Trophoblast cell (in vitro differentiated cells and primary cell): ENCODE measurements at regions not wholly inside any gene's neighbourhood (a gene's known extent, or its start where the extent isn't known, plus 50 kb on each side); places are given as distances from the start of the nearest gene placed in this dataset.
"Not testable (repeated sequence)": the region's sequence is repeated elsewhere in the genome, so short reads cannot be mapped to it uniquely, and the experiment has no call there.

Experiments
- DNase-seq, 2 donors: peaks; one replicate each; pipeline ENCODE4 v3.0.0-alpha.2; 2016
- H2AFZ ChIP-seq: 2 replicates; pipeline ENCODE4 v1.6.1; 2013; ENCODE audit warnings: low read length, moderate library complexity, mild to moderate bottlenecking; ENCODE audit not compliant: insufficient read depth, poor library complexity
- H2AK5ac ChIP-seq: 2 replicates; pipeline ENCODE4 v1.6.1; 2013; ENCODE audit warnings: mild to moderate bottlenecking, low read length
- H2BK120ac ChIP-seq: 2 replicates; pipeline ENCODE4 v1.6.1; 2013; ENCODE audit warnings: low read length, mild to moderate bottlenecking, moderate library complexity; ENCODE audit not compliant: insufficient read depth, poor library complexity
- H2BK12ac ChIP-seq: 2 replicates; pipeline ENCODE4 v1.6.1; 2013; ENCODE audit warnings: mild to moderate bottlenecking, low read length, moderate library complexity
- H2BK5ac ChIP-seq: 2 replicates; pipeline ENCODE4 v1.6.1; 2013; ENCODE audit warnings: low read length, low read depth, moderate library complexity, mild to moderate bottlenecking; ENCODE audit not compliant: poor library complexity
- H3K14ac ChIP-seq: 2 replicates; pipeline ENCODE4 v1.6.1; 2013; ENCODE audit warnings: mild to moderate bottlenecking, low read length
- H3K18ac ChIP-seq: 2 replicates; pipeline ENCODE4 v1.6.1; 2013; ENCODE audit warnings: mild to moderate bottlenecking, low read length
- H3K23ac ChIP-seq: 2 replicates; pipeline ENCODE4 v1.6.1; 2013; ENCODE audit warnings: low read length
- H3K27ac ChIP-seq: 2 replicates; pipeline ENCODE4 v1.5.1; 2013; ENCODE audit warnings: low read depth, mild to moderate bottlenecking, inconsistent platforms, low read length, moderate library complexity
- H3K27me3 ChIP-seq: 2 replicates; pipeline ENCODE4 v1.6.1; 2013; ENCODE audit warnings: inconsistent platforms, mild to moderate bottlenecking, low read length, moderate library complexity; ENCODE audit not compliant: insufficient read depth
- H3K36me3 ChIP-seq, 2 experiments: 1 replicate in 1 of 2; 2 replicates in 1 of 2; pipeline ENCODE4 v1.6.1; 2013; ENCODE audit warnings: low read length in 2 of 2, mild to moderate bottlenecking in 2 of 2, moderate library complexity in 1 of 2; ENCODE audit not compliant: insufficient read depth in 2 of 2, control insufficient read depth in 1 of 2
- H3K4ac ChIP-seq: 2 replicates; pipeline ENCODE4 v1.6.1; 2013; ENCODE audit warnings: low read depth, mild to moderate bottlenecking, low read length, moderate library complexity
- H3K4me1 ChIP-seq, 2 experiments: 1 replicate in 1 of 2; 2 replicates in 1 of 2; pipeline ENCODE4 v1.6.1; 2013; ENCODE audit warnings: low read length in 2 of 2, mild to moderate bottlenecking in 2 of 2, moderate library complexity in 1 of 2; ENCODE audit not compliant: insufficient read depth in 2 of 2, control insufficient read depth in 1 of 2
- H3K4me2 ChIP-seq: 2 replicates; pipeline ENCODE4 v1.6.1; 2013; ENCODE audit warnings: inconsistent platforms, mild to moderate bottlenecking, low read length, moderate library complexity
- H3K4me3 ChIP-seq: 2 replicates; pipeline ENCODE4 v1.5.1; 2013; ENCODE audit warnings: mild to moderate bottlenecking, low read depth, low read length, inconsistent platforms
- H3K79me1 ChIP-seq: one replicate; pipeline ENCODE4 v1.6.1; 2013; ENCODE audit warnings: low read length
- H3K79me2 ChIP-seq: 2 replicates; pipeline ENCODE4 v1.6.1; 2013; ENCODE audit warnings: low read length, mild to moderate bottlenecking; ENCODE audit not compliant: control insufficient read depth, insufficient read depth, poor library complexity
- H3K9ac ChIP-seq: 2 replicates; pipeline ENCODE4 v1.6.1; 2013; ENCODE audit warnings: mild to moderate bottlenecking, low read length
- H3K9me3 ChIP-seq: 2 replicates; pipeline ENCODE4 v1.6.1; 2013; ENCODE audit warnings: low read depth, mild to moderate bottlenecking, control low read depth, inconsistent platforms, low read length; ENCODE audit not compliant: insufficient read depth
- H4K12ac ChIP-seq: 2 replicates; pipeline ENCODE4 v1.6.1; 2013; ENCODE audit warnings: low read depth, mild to moderate bottlenecking, low read length, moderate library complexity
- H4K8ac ChIP-seq: 2 replicates; pipeline ENCODE4 v1.6.1; 2013; ENCODE audit warnings: low read depth, mild to moderate bottlenecking, low read length, moderate library complexity
- H4K91ac ChIP-seq: one replicate; pipeline ENCODE4 v1.6.1; 2013; ENCODE audit warnings: low read depth, mild to moderate bottlenecking, low read length, moderate library complexity
- WGBS: extraction: QIAGEN DNeasy Blood & Tissue Kit; methylation state at CpG from one replicate; pipeline ENCODE4 v1.1.7; 2013; ENCODE audit warnings: missing lambda C conversion rate; ENCODE audit not compliant: insufficient read length, insufficient coverage; ENCODE audit errors: extremely low coverage; 5-methylcytosine and 5-hydroxymethylcytosine counted together

DNA sequence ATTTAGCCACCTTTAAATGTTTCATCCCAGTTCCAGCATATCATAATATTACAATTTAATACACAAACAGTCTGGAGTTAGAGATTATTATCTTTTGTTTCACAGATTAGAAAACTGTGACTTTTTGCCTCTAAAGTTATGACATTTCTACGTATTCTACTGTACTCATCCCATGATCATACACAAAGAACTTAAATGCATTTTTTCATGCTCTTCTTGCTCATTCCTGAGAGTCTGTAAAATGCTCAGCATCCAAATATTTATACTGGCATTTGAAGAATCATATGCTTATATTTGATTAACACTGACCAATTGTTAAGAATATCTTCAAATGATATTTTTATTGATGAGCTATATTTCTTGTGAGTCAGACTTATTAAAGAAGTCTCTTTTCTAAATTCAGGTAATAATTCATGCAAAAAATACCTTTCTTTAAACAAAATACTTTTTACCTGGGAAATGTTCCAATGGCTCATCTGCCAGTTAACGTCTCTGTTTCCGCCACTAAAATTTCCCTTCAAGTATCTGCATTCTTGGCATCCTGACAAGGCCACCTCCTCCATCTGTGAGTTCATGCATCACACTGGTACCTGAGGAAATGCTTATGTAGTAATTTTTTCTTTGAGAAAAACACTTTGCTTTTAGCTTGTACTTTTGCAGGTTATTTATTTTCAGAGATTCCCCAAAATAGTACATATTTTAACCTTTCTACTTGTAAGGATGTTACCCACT is 139.6 kb upstream of the RASA1 start:
- no peak overlapping the region for H3K4ac ChIP-seq
- H2BK120ac ChIP-seq: no peak overlapping the region
- H3K14ac ChIP-seq: no peak overlapping the region
- no peak overlapping the region for H4K12ac ChIP-seq
- no peak overlapping the region for H3K27ac ChIP-seq
- H2AK5ac ChIP-seq: no peak overlapping the region
- no peaks in the 10 kb centered on the region for H3K79me2 ChIP-seq
- H3K18ac ChIP-seq: no peak overlapping the region
- no peak overlapping the region for H3K4me2 ChIP-seq
- no peak overlapping the region for H4K91ac ChIP-seq
- H2BK5ac ChIP-seq: no peak overlapping the region
- no peak overlapping the region for H3K4me3 ChIP-seq
- H3K27me3 ChIP-seq: no peaks in the 10 kb centered on the region
- H3K9me3 ChIP-seq: no peaks in the 10 kb centered on the region
- H3K9ac ChIP-seq: no peak overlapping the region
- H2AFZ ChIP-seq: no peak overlapping the region
- peak; percentile 63 to 86 for DNase-seq
- no peaks in the 10 kb centered on the region for H3K4me1 ChIP-seq
- H3K79me1 ChIP-seq: no peaks in the 10 kb centered on the region
- no peaks in the 10 kb centered on the region for H3K36me3 ChIP-seq
- WGBS: no CpG with 5 or more reads among the region's 3 CpGs
- no peak overlapping the region for H2BK12ac ChIP-seq
- H4K8ac ChIP-seq: no peak overlapping the region
- H3K23ac ChIP-seq: no peak overlapping the region

DNA sequence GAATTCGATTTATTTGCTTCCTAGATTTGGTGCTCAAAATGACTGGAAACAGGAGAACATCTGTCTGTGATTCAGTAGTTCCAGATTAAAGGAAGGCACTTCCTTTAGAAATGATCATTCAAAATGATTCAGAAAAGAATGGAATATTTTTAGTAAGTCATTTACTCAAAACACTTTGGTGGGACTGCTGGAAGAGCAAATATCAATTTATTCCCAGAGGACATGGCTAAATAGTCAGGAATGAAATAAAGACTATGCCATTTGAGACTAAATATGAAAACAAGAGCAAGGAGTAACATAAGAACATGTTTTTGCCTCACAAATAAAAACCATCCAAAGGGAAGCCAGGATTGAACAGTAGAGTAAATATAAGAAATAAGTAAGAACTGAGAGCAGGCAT is 138.6 kb upstream of the RASA1 start:
- no peak overlapping the region for H4K91ac ChIP-seq
- no peak overlapping the region for H3K23ac ChIP-seq
- H2BK5ac ChIP-seq: no peak overlapping the region
- no peak overlapping the region for H4K8ac ChIP-seq
- no peaks in the 10 kb centered on the region for H3K9me3 ChIP-seq
- H3K4ac ChIP-seq: no peak overlapping the region
- H4K12ac ChIP-seq: no peak overlapping the region
- H3K4me1 ChIP-seq: no peaks in the 10 kb centered on the region
- H3K9ac ChIP-seq: no peak overlapping the region
- no peaks in the 10 kb centered on the region for H3K36me3 ChIP-seq
- no peaks in the 10 kb centered on the region for H3K79me1 ChIP-seq
- H3K14ac ChIP-seq: no peak overlapping the region
- H3K18ac ChIP-seq: no peak overlapping the region
- no peak overlapping the region for H3K4me2 ChIP-seq
- H2AK5ac ChIP-seq: no peak overlapping the region
- H3K79me2 ChIP-seq: no peaks in the 10 kb centered on the region
- no peak overlapping the region for H2BK12ac ChIP-seq
- H3K4me3 ChIP-seq: no peak overlapping the region
- no peak for DNase-seq
- no peak overlapping the region for H3K27ac ChIP-seq
- H3K27me3 ChIP-seq: no peaks in the 10 kb centered on the region
- WGBS: no CpG with 5 or more reads among the region's 1 CpG
- no peak overlapping the region for H2BK120ac ChIP-seq
- no peak overlapping the region for H2AFZ ChIP-seq

DNA sequence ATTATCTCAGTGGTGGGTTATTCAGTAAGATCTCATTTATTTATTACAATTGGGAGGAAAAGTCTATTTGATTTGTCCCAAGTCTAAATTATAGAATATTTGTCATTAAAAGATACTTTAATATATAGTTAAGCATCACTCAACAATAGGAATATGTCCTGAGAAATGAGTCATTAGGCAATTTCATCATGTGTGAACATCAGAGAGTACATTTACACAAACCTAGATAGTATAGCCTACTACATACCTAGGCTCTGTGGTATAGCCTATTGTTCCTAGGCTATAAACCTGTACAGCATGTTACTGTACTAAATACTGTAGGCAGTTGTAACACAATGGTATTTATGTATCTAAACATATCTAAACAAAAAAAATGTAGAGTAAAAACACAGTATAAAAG is 135.0 kb upstream of the RASA1 start:
- Histone ChIP-seq H3K36me3 (no peaks in the 10 kb centered on the region), H4K8ac (no peak overlapping the region), H3K4me2 (no peak overlapping the region), H3K4me1 (no peaks in the 10 kb centered on the region), H4K12ac (no peak overlapping the region), H3K79me2 (no peaks in the 10 kb centered on the region), H2BK12ac (no peak overlapping the region), H3K9ac (no peak overlapping the region), H3K4me3 (no peak overlapping the region), H2AFZ (no peak overlapping the region), H3K27me3 (no peaks in the 10 kb centered on the region), H2AK5ac (no peak overlapping the region), H3K18ac (no peak overlapping the region), H3K27ac (no peak overlapping the region), H3K14ac (no peak overlapping the region), H2BK120ac (no peak overlapping the region), H3K9me3 (no peaks in the 10 kb centered on the region), H4K91ac (no peak overlapping the region), H3K4ac (no peak overlapping the region), H3K23ac (no peak overlapping the region), H3K79me1 (no peaks in the 10 kb centered on the region), H2BK5ac (no peak overlapping the region)
- peak in 1 of 2 donors; percentile 23 for DNase-seq

DNA sequence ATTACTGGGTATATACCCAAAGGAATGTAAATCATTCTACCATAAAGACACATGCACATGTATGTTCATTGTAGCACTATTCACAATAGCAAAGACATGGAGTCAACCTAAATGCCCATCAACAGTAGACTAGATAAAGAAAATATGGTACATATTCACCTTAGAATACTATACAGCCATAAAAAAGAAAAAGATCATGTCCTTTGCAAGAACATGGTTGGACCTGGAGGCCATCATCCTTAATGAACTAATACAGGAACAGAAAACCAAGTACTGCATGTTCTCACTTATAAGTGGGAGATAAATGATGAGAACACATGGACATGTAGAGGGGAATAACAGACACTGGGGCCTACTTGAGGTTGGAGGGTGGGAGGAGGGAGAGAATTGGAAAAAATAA is 133.2 kb upstream of the RASA1 start:
- H4K12ac ChIP-seq, H3K9me3 ChIP-seq, H4K8ac ChIP-seq, H2BK120ac ChIP-seq, H2AFZ ChIP-seq, H2BK12ac ChIP-seq, DNase-seq, H3K79me1 ChIP-seq, H3K4ac ChIP-seq, H3K4me1 ChIP-seq, H3K4me3 ChIP-seq, H3K23ac ChIP-seq, H3K79me2 ChIP-seq, H3K36me3 ChIP-seq, H4K91ac ChIP-seq, H2AK5ac ChIP-seq, H3K18ac ChIP-seq, H3K27ac ChIP-seq, H3K9ac ChIP-seq, H3K4me2 ChIP-seq, H3K27me3 ChIP-seq, H3K14ac ChIP-seq, H2BK5ac ChIP-seq: not testable (repeated sequence)
